T-helper 1 cell treated with Interleukin-12 subunit alpha and Interleukin-12 subunit beta and Interleukin-4 antibody, amounts not matched to agents 30 ng/mL and 1 ng/mL, for 36 hours (primary cell): ENCODE measurements at regions not wholly inside any gene's neighbourhood (a gene's known extent, or its start where the extent isn't known, plus 50 kb on each side); places are given as distances from the start of the nearest gene placed in this dataset.

ENCODE experiments used
- intact Hi-C: fragments of 100-400 bp; cut with micrococcal nuclease; formaldehyde crosslinking; loops from one replicate; pipeline ENCODE4 v1.15.1; 2024

- intact Hi-C loops = no loop called here
Measured at GRCh38 chr10:43960477-43960876, 311.8 kb upstream of the ZNF32 start.

DNA sequence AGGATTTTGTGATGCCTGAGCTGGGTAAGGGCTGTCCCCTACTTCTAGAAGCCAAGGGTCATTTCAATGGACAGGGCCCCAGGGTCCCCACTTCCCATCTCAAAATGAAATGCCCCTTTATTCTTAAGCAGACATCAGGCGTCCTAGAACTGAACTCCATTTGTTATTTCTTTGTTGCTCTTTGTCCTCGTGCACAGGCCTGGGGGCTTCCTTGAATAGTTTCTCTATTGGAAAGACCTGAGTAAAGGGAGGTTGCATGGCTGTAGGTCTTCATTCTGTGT lies 311.4 kb upstream of the ZNF32 start:
- intact Hi-C loops = no loop called here

GRCh38 chr10:43959364-43960134 lies 310.9 kb upstream of the ZNF32 start:
- intact Hi-C loops = no loop called here

DNA sequence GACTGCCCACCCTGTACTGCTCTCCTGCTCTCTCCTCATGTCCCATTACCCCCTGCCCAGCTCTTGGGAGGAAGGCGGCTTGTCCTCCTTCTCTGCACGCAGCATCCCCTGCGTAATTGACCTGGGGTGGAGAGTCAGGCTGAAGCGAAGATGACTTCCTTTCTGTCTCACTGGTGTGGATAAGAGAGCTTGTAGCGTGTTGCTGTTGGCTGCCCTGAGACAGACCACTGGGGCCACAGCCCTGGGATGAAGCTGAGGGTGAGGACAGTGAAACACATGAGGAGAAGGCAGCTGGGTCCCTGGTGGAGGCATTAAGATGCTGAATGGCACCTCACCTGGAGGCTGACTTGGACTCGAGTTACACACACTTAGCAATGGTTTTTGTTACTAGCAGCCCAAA lies 310.3 kb upstream of the ZNF32 start:
- intact Hi-C loops = no loop called here

- intact Hi-C loops = no loop called here
Measured at GRCh38 chr10:43958071-43958432, 309.4 kb upstream of the ZNF32 start.

GRCh38 chr10:43957267-43958070 lies 308.8 kb upstream of the ZNF32 start:
- intact Hi-C loops = no loop called here

GRCh38 chr10:43955978-43956377 lies 307.3 kb upstream of the ZNF32 start:
- intact Hi-C loops = no loop called here

GRCh38 chr10:43955002-43955596 lies 306.4 kb upstream of the ZNF32 start:
- intact Hi-C loops = no loop called here

DNA sequence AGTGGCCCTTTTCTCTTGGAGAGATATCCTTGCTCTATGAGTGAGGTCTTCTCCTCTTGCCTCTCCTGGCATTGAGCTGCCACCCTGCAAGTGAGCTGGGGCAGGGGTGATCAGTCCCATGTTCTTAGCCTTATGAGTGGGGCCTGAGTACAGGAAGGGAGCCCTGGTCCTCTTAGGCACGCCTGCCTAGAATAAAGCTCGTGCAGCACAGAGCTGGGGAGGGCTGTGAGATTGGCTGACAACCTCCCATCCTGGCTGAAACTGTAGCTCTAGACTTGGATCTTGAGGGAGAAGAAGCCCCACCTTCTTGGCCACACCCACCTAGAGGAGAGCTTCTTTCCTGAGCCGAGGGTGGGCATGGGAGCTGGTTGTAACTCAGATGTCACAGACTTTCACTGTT lies 305.0 kb upstream of the ZNF32 start:
- intact Hi-C loops = no loop called here

GRCh38 chr10:43952760-43953159 lies 304.1 kb upstream of the ZNF32 start:
- intact Hi-C loops = no loop called here

DNA sequence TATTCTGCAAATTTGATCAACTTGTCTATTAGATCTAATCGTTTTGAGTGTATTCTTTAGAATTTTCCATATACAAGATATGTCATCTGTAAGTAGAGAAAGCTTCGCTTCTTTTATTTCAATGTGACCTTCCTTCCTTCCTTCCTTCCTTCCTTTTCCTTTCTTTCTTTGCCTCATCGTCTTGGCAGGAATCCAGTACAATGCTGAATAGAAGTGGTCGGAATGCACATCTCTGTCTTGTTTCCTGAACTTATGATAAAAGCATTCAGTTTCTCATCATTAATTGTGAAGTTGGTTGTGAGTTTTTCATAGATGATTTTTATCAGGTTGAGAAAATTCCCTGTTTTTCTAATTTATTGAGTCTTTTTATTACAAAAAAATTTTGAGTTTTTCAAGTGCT lies 300.7 kb upstream of the ZNF32 start:
- intact Hi-C loops = no loop called here

- intact Hi-C loops = no loop called here
Measured at GRCh38 chr10:43946445-43946844, 297.8 kb upstream of the ZNF32 start.

GRCh38 chr10:43945908-43946307 lies 297.2 kb upstream of the ZNF32 start:
- intact Hi-C loops = no loop called here

DNA sequence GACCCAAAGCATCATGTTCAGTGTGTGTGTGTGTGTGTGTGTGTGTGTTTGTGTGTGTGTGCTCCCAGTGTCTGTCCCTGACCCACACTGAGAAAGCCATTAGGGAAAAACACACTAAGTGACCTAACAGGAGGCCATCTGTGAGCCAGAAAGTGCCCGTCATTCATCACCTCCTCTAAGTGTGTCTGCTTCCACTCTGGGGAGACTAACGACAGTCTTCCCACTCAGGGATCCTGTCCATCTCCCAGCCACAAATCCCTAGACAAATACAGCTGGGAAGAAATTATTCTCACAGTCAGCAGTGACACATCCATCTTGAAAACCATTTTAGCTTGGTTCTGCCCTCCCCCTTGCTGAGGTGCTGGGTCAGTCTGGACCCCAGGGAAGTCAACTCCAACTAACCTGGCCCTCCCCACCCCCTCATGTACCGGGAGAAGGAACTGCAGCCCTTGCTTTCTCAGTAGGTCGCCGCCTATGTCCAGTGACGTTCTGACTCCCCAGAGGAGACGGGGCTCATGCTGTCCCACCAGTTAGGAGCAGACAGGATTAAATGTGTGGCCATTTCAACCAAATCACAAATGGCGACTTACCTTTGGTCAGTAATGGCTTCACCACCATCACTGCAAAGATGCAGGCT lies 296.5 kb upstream of the ZNF32 start:
- intact Hi-C loops = no loop called here

GRCh38 chr10:43944381-43945093 lies 295.9 kb upstream of the ZNF32 start:
- intact Hi-C loops = no loop called here

GRCh38 chr10:43943818-43944360 lies 295.2 kb upstream of the ZNF32 start:
- intact Hi-C loops = no loop called here

GRCh38 chr10:43943119-43943817 lies 294.6 kb upstream of the ZNF32 start:
- intact Hi-C loops = no loop called here

GRCh38 chr10:43942096-43942850 lies 293.6 kb upstream of the ZNF32 start:
- intact Hi-C loops = no loop called here

GRCh38 chr10:43940898-43941837 lies 292.5 kb upstream of the ZNF32 start:
- intact Hi-C loops = no loop called here
